H1 (cell line): ENCODE measurements at regions not wholly inside any gene's neighbourhood (a gene's known extent, or its start where the extent isn't known, plus 50 kb on each side); places are given as distances from the start of the nearest gene placed in this dataset.

Source experiments
- CTCF ChIA-PET: fragments of 300-600 bp; sonication (Branson Sonifier 250); formaldehyde crosslinking; loops from one replicate; lab custom pipeline; 2021; ENCODE audit not compliant: partially characterized antibody; lab: Charles Lee
- POLR2A ChIA-PET: fragments of 300-600 bp; sonication (Branson Sonifier 250); formaldehyde crosslinking; loops from one replicate; lab custom pipeline; 2021; ENCODE audit warnings: inconsistent platforms; ENCODE audit not compliant: partially characterized antibody; lab: Charles Lee
- DNase-seq, 2 experiments: peaks; one replicate each; pipeline versions ENCODE4 v3.0.0 to v3.0.0-alpha.2; 2010 to 2022; ENCODE audit warnings: low spot score in 2 of 2, low read depth in 1 of 2, mixed read lengths in 1 of 2
- FAIRE-seq: peaks from 2 replicates; lab custom pipeline; 2011; peaks lifted over from hg19 to GRCh38; lab: Jason Lieb, UNC
- H2AFZ ChIP-seq: 2 replicates; pipeline ENCODE4 v1.8.1; 2012; ENCODE audit warnings: low read length, inconsistent platforms
- H2AK5ac ChIP-seq: 2 replicates; pipeline ENCODE4 v1.6.1; 2013; ENCODE audit warnings: low read depth, low read length
- H2BK120ac ChIP-seq: replicated peaks from 2 replicates; pipeline ENCODE3; 2013; ENCODE audit warnings: low read depth, low read length, inconsistent platforms
- H2BK12ac ChIP-seq: 2 replicates; pipeline ENCODE4 v1.6.1; 2013; ENCODE audit warnings: low read depth, low read length
- H2BK15ac ChIP-seq: 2 replicates; pipeline ENCODE4 v1.6.1; 2013; ENCODE audit warnings: low read length
- H2BK20ac ChIP-seq: 2 replicates; pipeline ENCODE4 v1.6.1; 2013; ENCODE audit warnings: low read length
- H2BK5ac ChIP-seq: 2 replicates; pipeline ENCODE4 v1.6.1; 2013; ENCODE audit warnings: low read depth, low read length
- H3K14ac ChIP-seq: 2 replicates; pipeline ENCODE4 v1.6.1; 2013; ENCODE audit warnings: inconsistent platforms; ENCODE audit not compliant: insufficient read length
- H3K18ac ChIP-seq: 2 replicates; pipeline ENCODE4 v1.6.1; 2013; ENCODE audit warnings: low read length; ENCODE audit errors: extremely low read depth
- H3K23ac ChIP-seq: 2 replicates; pipeline ENCODE4 v1.6.1; 2013; ENCODE audit warnings: inconsistent platforms; ENCODE audit not compliant: insufficient read length
- H3K23me2 ChIP-seq: 2 replicates; pipeline ENCODE4 v1.6.1; 2013; ENCODE audit warnings: low read depth, low read length
- H3K27ac ChIP-seq: 2 replicates; pipeline ENCODE4 v1.6.1; 2011; ENCODE audit warnings: low read depth, low read length, inconsistent platforms
- H3K27me3 ChIP-seq, 4 experiments: replicated peaks in 1 of 4; 1 replicate in 1 of 4; 2 replicates in 3 of 4; pipeline versions ENCODE4 v1.6.1 to v1.8.1; 2011 to 2013; ENCODE audit warnings: low read length in 3 of 4, mild to moderate bottlenecking in 3 of 4, inconsistent platforms in 2 of 4, mixed read lengths in 2 of 4, moderate library complexity in 1 of 4; ENCODE audit not compliant: control insufficient read depth in 3 of 4, insufficient read depth in 3 of 4; ENCODE audit errors: extremely low read depth in 1 of 4
- H3K36me3 ChIP-seq, 4 experiments: 2 replicates each; pipeline versions ENCODE4 v1.6.1 to v1.8.1; 2011 to 2013; ENCODE audit warnings: mild to moderate bottlenecking in 4 of 4, low read length in 3 of 4, moderate library complexity in 2 of 4, control low read depth in 1 of 4, inconsistent platforms in 1 of 4; ENCODE audit not compliant: insufficient read depth in 4 of 4, control insufficient read depth in 2 of 4
- H3K4ac ChIP-seq: replicated peaks from 2 replicates; pipeline ENCODE3; 2013; ENCODE audit warnings: low read length, low read depth, mixed read lengths, inconsistent platforms; ENCODE audit not compliant: insufficient read length
- H3K4me1 ChIP-seq, 4 experiments: replicated peaks in 1 of 4; 1 replicate in 1 of 4; 2 replicates in 3 of 4; pipeline versions ENCODE4 v1.6.1 to v1.8.1; 2011 to 2013; ENCODE audit warnings: low read length in 3 of 4, inconsistent platforms in 2 of 4, mixed read lengths in 1 of 4; ENCODE audit not compliant: insufficient read depth in 4 of 4, control insufficient read depth in 3 of 4
- H3K4me2 ChIP-seq, 2 experiments: 2 replicates each; pipeline versions ENCODE4 v1.6.1 to v1.8.1; 2011 to 2013; ENCODE audit warnings: low read depth in 2 of 2, low read length in 2 of 2, control low read depth in 1 of 2, inconsistent platforms in 1 of 2, mild to moderate bottlenecking in 1 of 2; ENCODE audit not compliant: insufficient read depth in 1 of 2
- H3K4me3 ChIP-seq, 4 experiments: fragments of 200-600, 300-600 bp in 1 of 4; sonication (generic), shearing (Covaris generic), sonication (Bioruptor Twin) in 1 of 4; 2 replicates each; pipeline versions ENCODE4 v1.5.1 to v1.8.1; 2011 to 2016; ENCODE audit warnings: low read length in 4 of 4, low read depth in 3 of 4, control low read depth in 2 of 4, inconsistent platforms in 2 of 4, mild to moderate bottlenecking in 2 of 4, mixed read lengths in 1 of 4, moderate library complexity in 1 of 4; ENCODE audit not compliant: insufficient read depth in 2 of 4; ENCODE audit errors: extremely low read depth in 1 of 4
- H3K56ac ChIP-seq: replicated peaks from 2 replicates; pipeline ENCODE3; 2013; ENCODE audit warnings: low read depth, mild to moderate bottlenecking, mixed read lengths, low read length, inconsistent platforms; ENCODE audit not compliant: insufficient read length
- H3K79me1 ChIP-seq: 2 replicates; pipeline ENCODE4 v1.6.1; 2013; ENCODE audit warnings: low read depth, low read length, control low read depth
- H3K79me2 ChIP-seq, 2 experiments: 2 replicates each; pipeline versions ENCODE4 v1.6.1 to v1.8.1; 2012 to 2013; ENCODE audit warnings: low read length in 2 of 2, mild to moderate bottlenecking in 2 of 2, inconsistent platforms in 1 of 2; ENCODE audit not compliant: insufficient read depth in 2 of 2, control insufficient read depth in 1 of 2
- H3K9ac ChIP-seq, 4 experiments: replicated peaks in 1 of 4; 1 replicate in 1 of 4; 2 replicates in 3 of 4; pipeline versions ENCODE4 v1.6.1 to v1.8.1; 2011 to 2013; ENCODE audit warnings: low read depth in 3 of 4, low read length in 3 of 4, control low read depth in 2 of 4, mild to moderate bottlenecking in 2 of 4, moderate library complexity in 2 of 4, inconsistent platforms in 1 of 4; ENCODE audit errors: extremely low read depth in 1 of 4
- H3K9me3 ChIP-seq, 2 experiments: 2 replicates each; pipeline versions ENCODE4 v1.6.1 to v1.8.1; 2012 to 2013; ENCODE audit warnings: mild to moderate bottlenecking in 2 of 2, moderate library complexity in 2 of 2, control low read depth in 1 of 2, inconsistent platforms in 1 of 2, low read depth in 1 of 2, low read length in 1 of 2, mixed read lengths in 1 of 2; ENCODE audit not compliant: insufficient read depth in 2 of 2
- H4K20me1 ChIP-seq, 2 experiments: replicated peaks in 1 of 2; 2 replicates each; pipeline versions ENCODE3 to v1.8.1; 2011 to 2013; ENCODE audit warnings: inconsistent platforms in 2 of 2, low read length in 2 of 2, mild to moderate bottlenecking in 1 of 2; ENCODE audit not compliant: insufficient read depth in 2 of 2, control insufficient read depth in 1 of 2
- H4K5ac ChIP-seq: 2 replicates; pipeline ENCODE4 v1.6.1; 2013; ENCODE audit warnings: low read length, low read depth, mixed read lengths, inconsistent platforms; ENCODE audit not compliant: insufficient read length
- H4K8ac ChIP-seq: 2 replicates; pipeline ENCODE4 v1.8.0; 2013; ENCODE audit warnings: mild to moderate bottlenecking, moderate library complexity, low read length, inconsistent platforms; ENCODE audit not compliant: insufficient read depth; ENCODE audit errors: extremely low read depth
- H4K91ac ChIP-seq: replicated peaks from 2 replicates; pipeline ENCODE3; 2013; ENCODE audit warnings: low read length, mixed read lengths, inconsistent platforms; ENCODE audit not compliant: insufficient read length
- BCL11A ChIP-seq, 2 experiments: IDR thresholded peaks; one replicate each; pipeline ENCODE4 v1.6.1; 2011; ENCODE audit warnings: low read depth in 2 of 2, low read length in 2 of 2, mild to moderate bottlenecking in 2 of 2
- CREB1 ChIP-seq: IDR thresholded peaks from 2 replicates; pipeline ENCODE4 v1.6.1; 2012; ENCODE audit warnings: inconsistent platforms
- EZH2 ChIP-seq: fragments of 200-600 bp; sonication (generic); IDR thresholded peaks from 2 replicates; pipeline ENCODE4 v1.7.1; 2012; ENCODE audit warnings: low read depth, mild to moderate bottlenecking, moderate library complexity, low read length, inconsistent platforms; ENCODE audit not compliant: severe bottlenecking
- GTF2F1 ChIP-seq: IDR thresholded peaks from 2 replicates; pipeline ENCODE4 v1.6.1; 2012; ENCODE audit warnings: low read depth, low read length, improper control_type of control experiment, borderline replicate concordance
- HDAC2 ChIP-seq, 2 experiments: fragments of 300-600 bp in 1 of 2; sonication (generic) in 1 of 2; IDR thresholded peaks; 2 replicates each; pipeline ENCODE4 v1.6.1; 2011 to 2012; ENCODE audit warnings: low read depth in 2 of 2, low read length in 2 of 2, mild to moderate bottlenecking in 2 of 2, moderate library complexity in 2 of 2, borderline replicate concordance in 1 of 2, inconsistent platforms in 1 of 2
- JUN ChIP-seq: IDR thresholded peaks from 2 replicates; pipeline ENCODE4 v1.6.1; 2011; ENCODE audit warnings: low read depth, mild to moderate bottlenecking, improper control_type of control experiment, low read length
- JUND ChIP-seq: IDR thresholded peaks from 2 replicates; pipeline ENCODE4 v1.6.1; 2011; ENCODE audit warnings: mild to moderate bottlenecking, improper control_type of control experiment, low read length
- PHF8 ChIP-seq: fragments of 200-600 bp; sonication (generic); conservative IDR thresholded peaks from 2 replicates; pipeline ENCODE4 v1.7.1; 2012; ENCODE audit warnings: low read depth, mild to moderate bottlenecking, inconsistent platforms, low read length, moderate library complexity
- RAD21 ChIP-seq, 2 experiments: IDR thresholded peaks in 1 of 2; conservative IDR thresholded peaks in 1 of 2; 2 replicates each; pipeline ENCODE4 v1.6.1; 2011; ENCODE audit warnings: low read depth in 2 of 2, low read length in 2 of 2, improper control_type of control experiment in 1 of 2, inconsistent platforms in 1 of 2, mild to moderate bottlenecking in 1 of 2, moderate library complexity in 1 of 2
- RNF2 ChIP-seq: fragments of 200-900, 300-1000 bp; sonication (generic); IDR thresholded peaks from 2 replicates; pipeline ENCODE4 v1.7.1; 2016; ENCODE audit warnings: borderline replicate concordance, low read depth, mild to moderate bottlenecking, antibody characterized with exemption, low read length; ENCODE audit not compliant: poor library complexity, severe bottlenecking; ENCODE audit errors: missing control alignments
- SIN3A ChIP-seq, 2 experiments: IDR thresholded peaks in 1 of 2; conservative IDR thresholded peaks in 1 of 2; 2 replicates each; pipeline ENCODE4 v1.6.1; 2011 to 2012; ENCODE audit warnings: low read length in 2 of 2, improper control_type of control experiment in 1 of 2, low read depth in 1 of 2, mild to moderate bottlenecking in 1 of 2
- SIRT6 ChIP-seq: IDR thresholded peaks from one replicate; pipeline ENCODE4 v1.7.1; 2012; ENCODE audit warnings: low read length, inconsistent platforms
- SP4 ChIP-seq: IDR thresholded peaks from 2 replicates; pipeline ENCODE4 v1.6.1; 2012; ENCODE audit warnings: low read length, inconsistent platforms
- TBP ChIP-seq: IDR thresholded peaks from 2 replicates; pipeline ENCODE4 v1.6.1; 2011; ENCODE audit warnings: low read depth, low read length, improper control_type of control experiment
- WGBS, 2 experiments: shearing (Covaris generic) in 1 of 2; methylation state at CpG; one replicate each; pipeline versions ENCODE4 v1.1.6 to v1.1.7; 2013 to 2015; ENCODE audit warnings: low lambda C conversion rate in 2 of 2, mixed read lengths in 2 of 2, inconsistent platforms in 1 of 2, low coverage in 1 of 2, missing lambda C conversion rate in 1 of 2; ENCODE audit not compliant: insufficient replicate concordance in 2 of 2, insufficient coverage in 1 of 2, insufficient read length in 1 of 2; ENCODE audit errors: extremely low coverage in 1 of 2, missing lambda C conversion rate in 1 of 2; 5-methylcytosine and 5-hydroxymethylcytosine counted together

GRCh38 chr1:20413776-20414140 lies 72.3 kb downstream of the CAMK2N1 start:
- Histone ChIP-seq H2BK5ac (no peak overlapping the region), H4K5ac (no peak overlapping the region), H2AK5ac (no peak overlapping the region), H4K20me1 (no peaks in the 10 kb centered on the region), H3K27ac (no peak overlapping the region), H3K56ac (no peak overlapping the region), H3K4me3 (no peak overlapping the region), H3K9me3 (no peaks in the 10 kb centered on the region), H4K8ac (no peak overlapping the region), H2BK12ac (no peak overlapping the region), H3K4ac (no peak overlapping the region), H2BK120ac (no peak overlapping the region), H3K23me2 (no peaks in the 10 kb centered on the region), H3K9ac (no peak overlapping the region), H3K36me3 (no peaks in the 10 kb centered on the region), H3K27me3 (peaks cover 5 to 47% (median 24%) of the 10 kb centered on the region in 4 experiments), H3K79me2 (no peaks in the 10 kb centered on the region), H2BK20ac (no peak overlapping the region), H3K23ac (no peak overlapping the region), H2BK15ac (no peak overlapping the region), H3K4me1 (0 out of 7 replicates have a peak, but pooled peaks cover 0 to 3% (median 0%) of the 10 kb centered on the region in 4 experiments), H3K14ac (no peak overlapping the region), H3K79me1 (no peaks in the 10 kb centered on the region), H4K91ac (no peak overlapping the region), H3K4me2 (no peak overlapping the region), H2AFZ (no peak overlapping the region), H3K18ac (no peak overlapping the region)
- no peak for DNase-seq
- CTCF ChIA-PET, result interaction anchor here (0.8 to 3.7 kb wide), 4 partner anchors 16 to 52 kb away, joined by 3 to 20 read pairs (median 4); no protein-coding TSS in a partner anchor
- POLR2A ChIA-PET, result no interaction called here
- no peak for FAIRE-seq
- 80% methylated on average over 3 of the region's 3 CpGs; no CpG with 5 or more reads in 1 of the 2 experiments for WGBS, 2 experiments
- TF ChIP-seq BCL11A (IDR thresholded peaks at IDR 0.05; ENCODE audit: low read depth in 2 of 2, low read length in 2 of 2) (no peak), SIRT6 (no peak), TBP (no peak), RAD21 (IDR thresholded peaks at IDR 0.05 in 1 of 2, conservative IDR thresholded peaks at IDR 0.05 in 1 of 2; ENCODE audit: low read depth in 2 of 2, low read length in 2 of 2) (no peak), JUN (no peak), CREB1 (no peak), GTF2F1 (no peak), HDAC2 (IDR thresholded peaks at IDR 0.05; ENCODE audit: borderline replicate concordance in 1 of 2, low read depth in 2 of 2, low read length in 2 of 2) (no peak), SIN3A (conservative IDR thresholded peaks at IDR 0.05 in 1 of 2, IDR thresholded peaks at IDR 0.05 in 1 of 2; ENCODE audit: low read depth in 1 of 2, low read length in 2 of 2) (no peak), EZH2 (no peak), RNF2 (no peak), SP4 (no peak), PHF8 (no peak), JUND (no peak)
